ENCODE measurements at regions not wholly inside any gene's neighbourhood (a gene's known extent, or its start where the extent isn't known, plus 50 kb on each side); places are given as distances from the start of the nearest gene placed in this dataset.

DNA sequence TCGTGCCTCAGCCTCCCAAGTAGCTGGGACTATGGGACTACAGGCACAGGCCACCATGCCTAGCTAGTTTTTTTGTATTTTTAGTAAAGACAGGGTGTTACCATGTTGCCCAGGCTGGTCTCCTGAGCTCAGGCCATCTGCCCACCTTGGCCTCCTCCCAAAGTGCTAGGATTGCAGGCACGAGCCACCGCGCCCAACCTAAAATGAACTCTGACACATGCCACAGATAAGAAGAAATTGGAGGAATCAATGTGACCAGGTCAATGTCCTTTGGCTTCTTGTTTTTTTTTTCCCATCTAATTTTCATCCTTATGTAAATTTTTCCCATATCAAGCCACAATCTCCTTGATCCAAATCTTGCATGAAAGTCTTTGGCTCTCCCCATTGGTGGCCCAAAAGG, 68.1 kb upstream of the SOX21 start:
- H3K4me3 ChIP-seq (ENCODE audit: low read depth, low read length), result no peak overlapping the region
- no peak for DNase-seq (ENCODE audit: low read depth)
- TF ChIP-seq MYC (IDR thresholded peaks at IDR 0.05; ENCODE audit: low read depth, low read length) (no peak), POLR2A (IDR thresholded peaks at IDR 0.05; ENCODE audit: extremely low read depth, insufficient read length) (no peak)
- TF ChIP-seq, protein P1, sequence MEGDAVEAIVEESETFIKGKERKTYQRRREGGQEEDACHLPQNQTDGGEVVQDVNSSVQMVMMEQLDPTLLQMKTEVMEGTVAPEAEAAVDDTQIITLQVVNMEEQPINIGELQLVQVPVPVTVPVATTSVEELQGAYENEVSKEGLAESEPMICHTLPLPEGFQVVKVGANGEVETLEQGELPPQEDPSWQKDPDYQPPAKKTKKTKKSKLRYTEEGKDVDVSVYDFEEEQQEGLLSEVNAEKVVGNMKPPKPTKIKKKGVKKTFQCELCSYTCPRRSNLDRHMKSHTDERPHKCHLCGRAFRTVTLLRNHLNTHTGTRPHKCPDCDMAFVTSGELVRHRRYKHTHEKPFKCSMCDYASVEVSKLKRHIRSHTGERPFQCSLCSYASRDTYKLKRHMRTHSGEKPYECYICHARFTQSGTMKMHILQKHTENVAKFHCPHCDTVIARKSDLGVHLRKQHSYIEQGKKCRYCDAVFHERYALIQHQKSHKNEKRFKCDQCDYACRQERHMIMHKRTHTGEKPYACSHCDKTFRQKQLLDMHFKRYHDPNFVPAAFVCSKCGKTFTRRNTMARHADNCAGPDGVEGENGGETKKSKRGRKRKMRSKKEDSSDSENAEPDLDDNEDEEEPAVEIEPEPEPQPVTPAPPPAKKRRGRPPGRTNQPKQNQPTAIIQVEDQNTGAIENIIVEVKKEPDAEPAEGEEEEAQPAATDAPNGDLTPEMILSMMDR (IDR thresholded peaks at IDR 0.05; ENCODE audit: low read depth, low read length), result no peak
- TF ChIP-seq, protein P2, sequence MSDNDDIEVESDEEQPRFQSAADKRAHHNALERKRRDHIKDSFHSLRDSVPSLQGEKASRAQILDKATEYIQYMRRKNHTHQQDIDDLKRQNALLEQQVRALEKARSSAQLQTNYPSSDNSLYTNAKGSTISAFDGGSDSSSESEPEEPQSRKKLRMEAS (IDR thresholded peaks at IDR 0.05; ENCODE audit: low read depth, low read length), result no peak

DNA sequence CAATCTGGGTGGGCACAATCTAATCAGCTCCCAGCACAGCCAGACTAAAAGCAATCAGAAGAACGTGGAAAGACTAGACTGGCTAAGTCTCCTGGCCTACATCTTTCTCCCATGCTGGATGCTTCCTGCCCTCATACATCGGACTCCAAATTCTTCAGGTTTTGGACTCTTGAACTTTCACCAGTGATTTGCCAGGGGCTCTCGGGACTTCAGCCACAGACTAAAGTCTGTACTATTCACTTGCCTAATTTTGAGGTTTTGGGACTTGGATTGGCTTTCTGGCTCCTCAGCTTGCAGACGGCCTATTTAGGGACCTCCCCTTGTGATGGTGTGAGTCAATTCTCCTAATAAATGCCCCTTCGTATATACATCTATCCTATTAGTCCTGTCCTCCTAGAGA, 66.6 kb upstream of the SOX21 start:
- no peak for TF ChIP-seq MYC (IDR thresholded peaks at IDR 0.05; ENCODE audit: low read depth, low read length)
- TF ChIP-seq, protein P1 (IDR thresholded peaks at IDR 0.05; ENCODE audit: low read depth, low read length), result no peak
- TF ChIP-seq, protein P2 (IDR thresholded peaks at IDR 0.05; ENCODE audit: low read depth, low read length), result no peak
- no peak for TF ChIP-seq POLR2A (IDR thresholded peaks at IDR 0.05; ENCODE audit: extremely low read depth, insufficient read length)
- no peak for DNase-seq (ENCODE audit: low read depth)
- no peak overlapping the region for H3K4me3 ChIP-seq (ENCODE audit: low read depth, low read length)

DNA sequence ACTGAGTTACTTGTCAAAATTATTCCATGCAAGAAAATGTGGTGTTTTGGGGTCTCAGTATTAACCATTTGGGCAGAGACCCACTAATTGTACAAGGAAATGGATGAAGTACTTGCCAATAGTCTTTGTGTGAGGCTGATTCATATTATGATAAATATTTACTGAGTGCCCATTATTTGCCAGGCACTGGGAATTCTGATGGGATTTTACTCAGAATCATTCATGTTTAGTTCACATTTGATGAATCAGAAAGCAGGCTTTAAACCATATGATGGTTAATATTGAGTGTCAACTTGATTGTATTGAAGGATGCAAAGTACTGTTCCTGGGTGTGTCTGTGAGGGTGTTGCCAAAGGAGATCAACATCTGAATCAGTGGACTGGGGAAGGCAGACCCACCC, 66.2 kb upstream of the SOX21 start:
- H3K4me3 ChIP-seq (ENCODE audit: low read depth, low read length), result no peak overlapping the region
- TF ChIP-seq, protein P2 (IDR thresholded peaks at IDR 0.05; ENCODE audit: low read depth, low read length), result no peak
- no peak for DNase-seq (ENCODE audit: low read depth)

DNA sequence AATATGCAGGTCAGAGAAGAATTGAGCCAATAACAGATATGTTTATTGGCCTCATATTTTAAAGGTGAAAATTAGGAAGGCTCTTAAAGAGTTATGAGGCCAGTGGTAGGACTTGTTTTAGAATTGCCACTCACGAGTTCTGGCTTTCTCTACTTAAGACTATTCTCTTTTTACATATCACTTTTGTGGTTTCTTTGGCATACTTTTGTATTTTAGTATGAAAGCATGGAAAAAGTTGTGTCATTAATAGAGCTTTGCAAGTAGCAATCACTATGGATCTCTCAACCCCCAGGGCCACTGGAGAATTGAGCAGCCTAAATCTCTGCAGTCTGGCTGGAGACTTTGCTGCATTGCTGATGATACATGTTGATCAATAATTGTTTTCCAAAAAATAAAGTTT, 64.6 kb upstream of the SOX21 start:
- no peak for DNase-seq (ENCODE audit: low read depth)
- H3K4me3 ChIP-seq (ENCODE audit: low read depth, low read length), result no peak overlapping the region
- TF ChIP-seq POLR2A (IDR thresholded peaks at IDR 0.05; ENCODE audit: extremely low read depth, insufficient read length) (no peak), MYC (IDR thresholded peaks at IDR 0.05; ENCODE audit: low read depth, low read length) (no peak)
- TF ChIP-seq, protein P2 (IDR thresholded peaks at IDR 0.05; ENCODE audit: low read depth, low read length), result no peak
- TF ChIP-seq, protein P1 (IDR thresholded peaks at IDR 0.05; ENCODE audit: low read depth, low read length), result no peak

DNA sequence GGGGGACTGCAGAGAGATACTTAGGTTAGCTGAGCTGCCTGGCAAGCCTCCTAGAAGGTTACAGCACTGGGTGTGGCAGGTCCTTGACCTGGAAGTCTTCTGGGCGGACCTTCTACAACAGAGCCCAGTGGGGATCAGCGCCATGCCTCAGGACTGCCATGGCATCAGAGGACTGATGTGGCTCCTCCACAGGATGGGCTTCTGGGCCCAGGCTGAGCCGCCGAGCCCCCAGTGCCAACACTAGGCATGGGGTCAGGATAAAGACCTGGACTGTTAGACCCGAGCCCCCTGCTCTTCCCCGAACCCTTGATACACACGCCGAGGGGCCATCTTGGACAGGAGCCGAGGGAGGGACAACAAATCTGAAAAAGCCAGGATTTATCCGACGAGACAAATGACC, 64.0 kb upstream of the SOX21 start:
- no peak overlapping the region for H3K4me3 ChIP-seq (ENCODE audit: low read depth, low read length)
- no peak for DNase-seq (ENCODE audit: low read depth)
- TF ChIP-seq, protein P2 (IDR thresholded peaks at IDR 0.05; ENCODE audit: low read depth, low read length), result no peak
- TF ChIP-seq POLR2A (IDR thresholded peaks at IDR 0.05; ENCODE audit: extremely low read depth, insufficient read length), result no peak
- TF ChIP-seq, protein P1 (IDR thresholded peaks at IDR 0.05; ENCODE audit: low read depth, low read length), result no peak
- TF ChIP-seq MYC (IDR thresholded peaks at IDR 0.05; ENCODE audit: low read depth, low read length), result no peak

DNA sequence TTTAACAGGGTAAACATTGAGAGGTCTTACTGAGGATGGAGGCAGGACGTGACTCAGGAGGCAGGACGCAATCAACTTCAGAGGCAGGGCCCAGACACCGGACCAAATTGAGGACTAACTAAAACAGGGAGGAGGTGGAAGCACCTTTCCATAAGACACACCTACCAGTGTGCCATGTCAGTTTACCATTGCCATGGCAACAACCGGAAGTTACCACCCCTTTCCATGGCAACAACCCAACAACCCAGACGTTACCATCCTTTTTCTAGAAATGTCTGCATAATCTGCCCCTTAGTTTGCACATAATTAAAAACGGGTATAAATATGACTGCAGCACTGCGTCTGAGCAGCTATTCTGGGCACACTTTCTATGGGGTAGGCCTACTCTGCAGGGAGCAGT, 53.5 kb upstream of the SOX21 start:
- TF ChIP-seq, protein P2 (IDR thresholded peaks at IDR 0.05; ENCODE audit: low read depth, low read length), result no peak
- TF ChIP-seq, protein P1 (IDR thresholded peaks at IDR 0.05; ENCODE audit: low read depth, low read length), result no peak
- TF ChIP-seq POLR2A (IDR thresholded peaks at IDR 0.05; ENCODE audit: extremely low read depth, insufficient read length), result no peak
- TF ChIP-seq MYC (IDR thresholded peaks at IDR 0.05; ENCODE audit: low read depth, low read length), result no peak
- no peak overlapping the region for H3K4me3 ChIP-seq (ENCODE audit: low read depth, low read length)
- DNase-seq (ENCODE audit: low read depth), result no peak
